ENCODE measurements at regions not wholly inside any gene's neighbourhood (a gene's known extent, or its start where the extent isn't known, plus 50 kb on each side); places are given as distances from the start of the nearest gene placed in this dataset.

- no peak overlapping the region for H3K9ac ChIP-seq (ENCODE audit: insufficient read length, low read depth)
- H3K4me3 ChIP-seq (ENCODE audit: insufficient read length, low read depth), result no peak overlapping the region
- TF ChIP-seq SUZ12 (IDR thresholded peaks at IDR 0.05; ENCODE audit: extremely low read depth, insufficient read depth, insufficient read length) (no peak), YY1 (IDR thresholded peaks at IDR 0.05; ENCODE audit: insufficient read depth, insufficient read length) (no peak), ZNF274 (IDR thresholded peaks at IDR 0.05; ENCODE audit: low read depth, low read length) (no peak)
- no peak for DNase-seq (ENCODE audit: low read depth, low spot score)
- H3K27me3 ChIP-seq (ENCODE audit: insufficient read depth, insufficient read length), result no peaks in the 10 kb centered on the region
- H3K9me3 ChIP-seq (ENCODE audit: insufficient read depth, low read length), result peaks cover 7% of the 10 kb centered on the region; the same call in 1 of the 2 replicates
- no peaks in the 10 kb centered on the region for H3K36me3 ChIP-seq (ENCODE audit: insufficient read depth, insufficient read length, low read length)
- no peaks in the 10 kb centered on the region for H3K4me1 ChIP-seq (ENCODE audit: insufficient read depth, insufficient read length)
Measured at GRCh38 chr12:111088409-111088808, 168.0 kb upstream of the MYL2 start.

- TF ChIP-seq ZNF274 (IDR thresholded peaks at IDR 0.05; ENCODE audit: low read depth, low read length) (no peak), SUZ12 (IDR thresholded peaks at IDR 0.05; ENCODE audit: extremely low read depth, insufficient read depth, insufficient read length) (no peak), YY1 (IDR thresholded peaks at IDR 0.05; ENCODE audit: insufficient read depth, insufficient read length) (no peak)
- H3K9ac ChIP-seq (ENCODE audit: insufficient read length, low read depth), result no peak overlapping the region
Measured at GRCh38 chr12:111086947-111087700, 166.7 kb upstream of the MYL2 start.

GRCh38 chr12:111085096-111085495 is 164.7 kb upstream of the MYL2 start:
- Histone ChIP-seq H3K4me1 (ENCODE audit: insufficient read depth, insufficient read length) (no peaks in the 10 kb centered on the region), H3K36me3 (ENCODE audit: insufficient read depth, insufficient read length, low read length) (no peaks in the 10 kb centered on the region), H3K4me3 (ENCODE audit: insufficient read length, low read depth) (no peak overlapping the region), H3K9me3 (ENCODE audit: insufficient read depth, low read length) (peaks cover 7% of the 10 kb centered on the region; the same call in 1 of the 2 replicates), H3K9ac (ENCODE audit: insufficient read length, low read depth) (no peak overlapping the region), H3K27me3 (ENCODE audit: insufficient read depth, insufficient read length) (no peaks in the 10 kb centered on the region)
- no peak for TF ChIP-seq SUZ12 (IDR thresholded peaks at IDR 0.05; ENCODE audit: extremely low read depth, insufficient read depth, insufficient read length)
- no peak for TF ChIP-seq YY1 (IDR thresholded peaks at IDR 0.05; ENCODE audit: insufficient read depth, insufficient read length)
- TF ChIP-seq ZNF274 (IDR thresholded peaks at IDR 0.05; ENCODE audit: low read depth, low read length), result no peak
- DNase-seq (ENCODE audit: low read depth, low spot score), result peak; percentile 62

More at GRCh38 chr12:111086947-111087700, 166.7 kb upstream of the MYL2 start:
- no peaks in the 10 kb centered on the region for H3K36me3 ChIP-seq (ENCODE audit: insufficient read depth, insufficient read length, low read length)
- H3K27me3 ChIP-seq (ENCODE audit: insufficient read depth, insufficient read length), result no peaks in the 10 kb centered on the region
- peaks cover 7% of the 10 kb centered on the region; the same call in 1 of the 2 replicates for H3K9me3 ChIP-seq (ENCODE audit: insufficient read depth, low read length)
- H3K4me1 ChIP-seq (ENCODE audit: insufficient read depth, insufficient read length), result no peaks in the 10 kb centered on the region
- no peak overlapping the region for H3K4me3 ChIP-seq (ENCODE audit: insufficient read length, low read depth)
- DNase-seq (ENCODE audit: low read depth, low spot score), result no peak

- Histone ChIP-seq H3K9ac (ENCODE audit: insufficient read length, low read depth) (no peak overlapping the region), H3K27me3 (ENCODE audit: insufficient read depth, insufficient read length) (no peaks in the 10 kb centered on the region), H3K9me3 (ENCODE audit: insufficient read depth, low read length) (peaks cover 7% of the 10 kb centered on the region; the same call in 1 of the 2 replicates), H3K4me1 (ENCODE audit: insufficient read depth, insufficient read length) (no peaks in the 10 kb centered on the region), H3K4me3 (ENCODE audit: insufficient read length, low read depth) (no peak overlapping the region), H3K36me3 (ENCODE audit: insufficient read depth, insufficient read length, low read length) (no peaks in the 10 kb centered on the region)
- TF ChIP-seq YY1 (IDR thresholded peaks at IDR 0.05; ENCODE audit: insufficient read depth, insufficient read length), result no peak
- no peak for TF ChIP-seq SUZ12 (IDR thresholded peaks at IDR 0.05; ENCODE audit: extremely low read depth, insufficient read depth, insufficient read length)
- TF ChIP-seq ZNF274 (IDR thresholded peaks at IDR 0.05; ENCODE audit: low read depth, low read length), result no peak
- no peak for DNase-seq (ENCODE audit: low read depth, low spot score)
Measured at GRCh38 chr12:111084605-111085004, 164.2 kb upstream of the MYL2 start.

- no peaks in the 10 kb centered on the region for H3K27me3 ChIP-seq (ENCODE audit: insufficient read depth, insufficient read length)
- H3K36me3 ChIP-seq (ENCODE audit: insufficient read depth, insufficient read length, low read length), result no peaks in the 10 kb centered on the region
- no peak for DNase-seq (ENCODE audit: low read depth, low spot score)
- no peaks in the 10 kb centered on the region for H3K4me1 ChIP-seq (ENCODE audit: insufficient read depth, insufficient read length)
- no peak overlapping the region for H3K9ac ChIP-seq (ENCODE audit: insufficient read length, low read depth)
- H3K4me3 ChIP-seq (ENCODE audit: insufficient read length, low read depth), result no peak overlapping the region
- peaks cover 7% of the 10 kb centered on the region; the same call in 1 of the 2 replicates for H3K9me3 ChIP-seq (ENCODE audit: insufficient read depth, low read length)
- no peak for TF ChIP-seq ZNF274 (IDR thresholded peaks at IDR 0.05; ENCODE audit: low read depth, low read length)
Measured at GRCh38 chr12:111084158-111084557, 163.8 kb upstream of the MYL2 start.

GRCh38 chr12:111081600-111081999 is 161.2 kb upstream of the MYL2 start:
- Histone ChIP-seq H3K4me1 (ENCODE audit: insufficient read depth, insufficient read length) (no peaks in the 10 kb centered on the region), H3K9me3 (ENCODE audit: insufficient read depth, low read length) (peaks cover 7% of the 10 kb centered on the region; the same call in 1 of the 2 replicates), H3K27me3 (ENCODE audit: insufficient read depth, insufficient read length) (no peaks in the 10 kb centered on the region), H3K9ac (ENCODE audit: insufficient read length, low read depth) (no peak overlapping the region), H3K4me3 (ENCODE audit: insufficient read length, low read depth) (no peak overlapping the region), H3K36me3 (ENCODE audit: insufficient read depth, insufficient read length, low read length) (no peaks in the 10 kb centered on the region)
- DNase-seq (ENCODE audit: low read depth, low spot score), result no peak
- TF ChIP-seq SUZ12 (IDR thresholded peaks at IDR 0.05; ENCODE audit: extremely low read depth, insufficient read depth, insufficient read length), result no peak
- TF ChIP-seq ZNF274 (IDR thresholded peaks at IDR 0.05; ENCODE audit: low read depth, low read length), result no peak
- no peak for TF ChIP-seq YY1 (IDR thresholded peaks at IDR 0.05; ENCODE audit: insufficient read depth, insufficient read length)

- Histone ChIP-seq H3K27me3 (ENCODE audit: insufficient read depth, insufficient read length) (no peaks in the 10 kb centered on the region), H3K36me3 (ENCODE audit: insufficient read depth, insufficient read length, low read length) (no peaks in the 10 kb centered on the region), H3K9ac (ENCODE audit: insufficient read length, low read depth) (no peak overlapping the region), H3K9me3 (ENCODE audit: insufficient read depth, low read length) (no peaks in the 10 kb centered on the region), H3K4me1 (ENCODE audit: insufficient read depth, insufficient read length) (peaks cover 5% of the 10 kb centered on the region), H3K4me3 (ENCODE audit: insufficient read length, low read depth) (no peak overlapping the region)
- DNase-seq (ENCODE audit: low read depth, low spot score), result no peak
- no peak for TF ChIP-seq YY1 (IDR thresholded peaks at IDR 0.05; ENCODE audit: insufficient read depth, insufficient read length)
- TF ChIP-seq SUZ12 (IDR thresholded peaks at IDR 0.05; ENCODE audit: extremely low read depth, insufficient read depth, insufficient read length), result no peak
- no peak for TF ChIP-seq ZNF274 (IDR thresholded peaks at IDR 0.05; ENCODE audit: low read depth, low read length)
Measured at GRCh38 chr12:111078731-111079130, 158.4 kb upstream of the MYL2 start.
